ENCODE measurements at regions not wholly inside any gene's neighbourhood (a gene's known extent, or its start where the extent isn't known, plus 50 kb on each side); places are given as distances from the start of the nearest gene placed in this dataset.

DNA sequence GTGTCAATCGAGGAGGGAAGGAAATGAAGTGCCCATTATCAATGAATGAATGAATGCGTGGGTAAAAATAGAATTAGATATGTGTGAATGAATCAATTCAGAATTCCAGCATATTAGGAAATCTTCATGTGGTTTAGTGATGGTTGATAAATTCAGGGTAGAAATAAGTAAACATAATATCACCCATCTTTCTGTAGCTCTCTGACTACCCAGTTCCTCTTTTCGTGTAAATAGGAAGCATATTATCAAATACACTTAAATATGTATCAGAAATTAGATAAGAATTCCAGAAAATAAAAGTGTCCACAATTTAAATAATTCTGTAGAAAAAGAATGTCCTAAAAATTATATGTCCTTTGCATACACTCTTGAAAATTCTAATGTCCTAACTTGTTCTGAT is 552.9 kb upstream of the LRATD1 start:
- BruUV-seq (replicated peaks) = no TSS peak
- CTCF ChIA-PET (ENCODE audit: unreplicated experiment) = no interaction called here
- no peaks in the 10 kb centered on the region for H4K20me1 ChIP-seq (ENCODE audit: insufficient read depth, low read length)

GRCh38 chr2:14081521-14081920 is 551.0 kb upstream of the LRATD1 start:
- Histone ChIP-seq H3K4me3 (ENCODE audit: low read depth, low read length, poor library complexity, severe bottlenecking) (no peak overlapping the region), H4K20me1 (ENCODE audit: insufficient read depth, low read length) (no peaks in the 10 kb centered on the region), H3K27ac (ENCODE audit: low read depth, low read length, poor library complexity, severe bottlenecking) (no peak overlapping the region), H3K4me2 (ENCODE audit: low read length) (no peak overlapping the region), H3K9me3 (ENCODE audit: low read length) (no peaks in the 10 kb centered on the region), H3K9me2 (ENCODE audit: insufficient read depth, low read length) (no peaks in the 10 kb centered on the region), H2AFZ (ENCODE audit: low read length) (no peak overlapping the region), H3K36me3 (ENCODE audit: insufficient read depth, low read length) (no peaks in the 10 kb centered on the region), H3K79me2 (ENCODE audit: insufficient read depth, low read depth, low read length) (no peaks in the 10 kb centered on the region), H3K4me1 (ENCODE audit: insufficient read depth, low read length, poor library complexity, severe bottlenecking) (no peaks in the 10 kb centered on the region)
- POLR2A ChIA-PET = interaction anchor here (0.6 to 1.0 kb wide), 2 partner anchors 13 to 15 kb away, joined by 3 to 5 read pairs; no protein-coding TSS in a partner anchor
- CTCF ChIA-PET (ENCODE audit: unreplicated experiment) = no interaction called here
- intact Hi-C loops (cut with micrococcal nuclease; ENCODE audit: unreplicated experiment) = no loop called here
- no TSS peak for BruUV-seq (replicated peaks)
- DNase-seq (ENCODE audit: low spot score) = no peak
- TF ChIP-seq, protein P1, sequence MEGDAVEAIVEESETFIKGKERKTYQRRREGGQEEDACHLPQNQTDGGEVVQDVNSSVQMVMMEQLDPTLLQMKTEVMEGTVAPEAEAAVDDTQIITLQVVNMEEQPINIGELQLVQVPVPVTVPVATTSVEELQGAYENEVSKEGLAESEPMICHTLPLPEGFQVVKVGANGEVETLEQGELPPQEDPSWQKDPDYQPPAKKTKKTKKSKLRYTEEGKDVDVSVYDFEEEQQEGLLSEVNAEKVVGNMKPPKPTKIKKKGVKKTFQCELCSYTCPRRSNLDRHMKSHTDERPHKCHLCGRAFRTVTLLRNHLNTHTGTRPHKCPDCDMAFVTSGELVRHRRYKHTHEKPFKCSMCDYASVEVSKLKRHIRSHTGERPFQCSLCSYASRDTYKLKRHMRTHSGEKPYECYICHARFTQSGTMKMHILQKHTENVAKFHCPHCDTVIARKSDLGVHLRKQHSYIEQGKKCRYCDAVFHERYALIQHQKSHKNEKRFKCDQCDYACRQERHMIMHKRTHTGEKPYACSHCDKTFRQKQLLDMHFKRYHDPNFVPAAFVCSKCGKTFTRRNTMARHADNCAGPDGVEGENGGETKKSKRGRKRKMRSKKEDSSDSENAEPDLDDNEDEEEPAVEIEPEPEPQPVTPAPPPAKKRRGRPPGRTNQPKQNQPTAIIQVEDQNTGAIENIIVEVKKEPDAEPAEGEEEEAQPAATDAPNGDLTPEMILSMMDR (conservative IDR thresholded peaks at IDR 0.05; ENCODE audit: low read length) = no peak
- no peak for TF ChIP-seq EZH2phosphoT487 (IDR thresholded peaks at IDR 0.05; ENCODE audit: borderline replicate concordance, low read depth, low read length)

More for the DNA sequence above, 552.9 kb upstream of the LRATD1 start:
- H2AFZ ChIP-seq (ENCODE audit: low read length) = no peak overlapping the region
- no peak overlapping the region for H3K27ac ChIP-seq (ENCODE audit: low read depth, low read length, poor library complexity, severe bottlenecking)
- no peak for DNase-seq (ENCODE audit: low spot score)
- no peak overlapping the region for H3K4me2 ChIP-seq (ENCODE audit: low read length)
- TF ChIP-seq, protein P1 (conservative IDR thresholded peaks at IDR 0.05; ENCODE audit: low read length) = no peak
- TF ChIP-seq EZH2phosphoT487 (IDR thresholded peaks at IDR 0.05; ENCODE audit: borderline replicate concordance, low read depth, low read length) = no peak
- intact Hi-C loops (cut with micrococcal nuclease; ENCODE audit: unreplicated experiment) = no loop called here
- no peaks in the 10 kb centered on the region for H3K36me3 ChIP-seq (ENCODE audit: insufficient read depth, low read length)
- no peak overlapping the region for H3K4me3 ChIP-seq (ENCODE audit: low read depth, low read length, poor library complexity, severe bottlenecking)
- no peaks in the 10 kb centered on the region for H3K4me1 ChIP-seq (ENCODE audit: insufficient read depth, low read length, poor library complexity, severe bottlenecking)
- no peaks in the 10 kb centered on the region for H3K9me3 ChIP-seq (ENCODE audit: low read length)
- H3K9me2 ChIP-seq (ENCODE audit: insufficient read depth, low read length) = no peaks in the 10 kb centered on the region
- H3K79me2 ChIP-seq (ENCODE audit: insufficient read depth, low read depth, low read length) = no peaks in the 10 kb centered on the region
- POLR2A ChIA-PET = no interaction called here

- BruUV-seq (replicated peaks) = no TSS peak
- intact Hi-C loops (cut with micrococcal nuclease; ENCODE audit: unreplicated experiment) = no loop called here
- TF ChIP-seq, protein P1 (conservative IDR thresholded peaks at IDR 0.05; ENCODE audit: low read length) = no peak
- no peak for TF ChIP-seq EZH2phosphoT487 (IDR thresholded peaks at IDR 0.05; ENCODE audit: borderline replicate concordance, low read depth, low read length)
- H3K36me3 ChIP-seq (ENCODE audit: insufficient read depth, low read length) = no peaks in the 10 kb centered on the region
- H3K27ac ChIP-seq (ENCODE audit: low read depth, low read length, poor library complexity, severe bottlenecking) = no peak overlapping the region
- no peaks in the 10 kb centered on the region for H3K79me2 ChIP-seq (ENCODE audit: insufficient read depth, low read depth, low read length)
- CTCF ChIA-PET (ENCODE audit: unreplicated experiment) = no interaction called here
- H2AFZ ChIP-seq (ENCODE audit: low read length) = no peak overlapping the region
- no peak for DNase-seq (ENCODE audit: low spot score)
- no peaks in the 10 kb centered on the region for H3K4me1 ChIP-seq (ENCODE audit: insufficient read depth, low read length, poor library complexity, severe bottlenecking)
- H4K20me1 ChIP-seq (ENCODE audit: insufficient read depth, low read length) = no peaks in the 10 kb centered on the region
- POLR2A ChIA-PET = no interaction called here
- no peaks in the 10 kb centered on the region for H3K9me2 ChIP-seq (ENCODE audit: insufficient read depth, low read length)
- H3K4me2 ChIP-seq (ENCODE audit: low read length) = no peak overlapping the region
- H3K9me3 ChIP-seq (ENCODE audit: low read length) = no peaks in the 10 kb centered on the region
- no peak overlapping the region for H3K4me3 ChIP-seq (ENCODE audit: low read depth, low read length, poor library complexity, severe bottlenecking)
Measured at GRCh38 chr2:14082640-14083039, 549.9 kb upstream of the LRATD1 start.
